HEK293 (cell line): ENCODE measurements at regions not wholly inside any gene's neighbourhood (a gene's known extent, or its start where the extent isn't known, plus 50 kb on each side); places are given as distances from the start of the nearest gene placed in this dataset.

Experiments used
- CTCF ChIA-PET: fragments of 350-600 bp; formaldehyde crosslinking; extraction: SDS; loops from one replicate; lab custom pipeline; 2021; ENCODE audit warnings: antibody characterized with exemption; lab: Yijun Ruan, JAX
- POLR2A ChIA-PET: fragments of 300-600 bp; formaldehyde crosslinking; extraction: SDS; loops from one replicate; lab custom pipeline; 2020; ENCODE audit warnings: antibody characterized with exemption, inconsistent platforms; lab: Yijun Ruan, JAX
- H3K27ac ChIP-seq: fragments of 200-500 bp; sonication (Bioruptor generic); 2 replicates; pipeline ENCODE4 v1.5.1; 2014; ENCODE audit warnings: low read depth, low read length, control low read depth, inconsistent platforms; ENCODE audit errors: extremely low read depth
- H3K36me3 ChIP-seq, 2 experiments: fragments of 200-500 bp in 1 of 2; sonication (Bioruptor generic) in 1 of 2; 1 replicate in 1 of 2; 2 replicates in 1 of 2; pipeline ENCODE4 v1.5.1; 2014 to 2017; ENCODE audit warnings: inconsistent platforms in 2 of 2, low read length in 2 of 2; ENCODE audit not compliant: control insufficient read depth in 2 of 2, insufficient read depth in 1 of 2
- H3K4me1 ChIP-seq: fragments of 200-500 bp; sonication (Bioruptor generic); 2 replicates; pipeline ENCODE4 v1.5.1; 2014; ENCODE audit warnings: mild to moderate bottlenecking, low read length, inconsistent platforms; ENCODE audit not compliant: control insufficient read depth, insufficient read depth
- H3K4me3 ChIP-seq: 2 replicates; pipeline ENCODE4 v1.5.1; 2011; ENCODE audit warnings: low read depth, mild to moderate bottlenecking, control low read depth, low read length, moderate library complexity
- H3K9me3 ChIP-seq: fragments of 200-500 bp; sonication (Bioruptor generic); 2 replicates; pipeline ENCODE4 v1.5.1; 2014; ENCODE audit warnings: low read depth, low read length, inconsistent platforms; ENCODE audit not compliant: control insufficient read depth, insufficient read depth
- GFI1B ChIP-seq: fragments of 450-650 bp; formaldehyde crosslinking; IDR thresholded peaks from 2 replicates; pipeline ENCODE4 v1.5.1; 2016; ENCODE audit warnings: missing biosample characterization, missing genetic modification characterization
- HIC1 ChIP-seq: fragments of 450-650 bp; formaldehyde crosslinking; IDR thresholded peaks from 2 replicates; pipeline ENCODE4 v1.5.1; 2016; ENCODE audit warnings: missing biosample characterization, missing genetic modification characterization
- KLF1 ChIP-seq: fragments of 450-650 bp; formaldehyde crosslinking; IDR thresholded peaks from 2 replicates; pipeline ENCODE4 v1.5.1; 2016; ENCODE audit warnings: missing biosample characterization, missing genetic modification characterization
- KLF10 ChIP-seq: fragments of 450-650 bp; IDR thresholded peaks from 2 replicates; pipeline ENCODE4 v1.5.1; 2018; ENCODE audit warnings: missing biosample characterization, mild to moderate bottlenecking, missing genetic modification characterization
- PRDM4 ChIP-seq: fragments of 450-650 bp; formaldehyde crosslinking; IDR thresholded peaks from 2 replicates; pipeline ENCODE4 v1.5.1; 2017; ENCODE audit warnings: missing biosample characterization, missing genetic modification characterization
- SP3 ChIP-seq: fragments of 450-650 bp; formaldehyde crosslinking; IDR thresholded peaks from 2 replicates; pipeline ENCODE4 v1.5.1; 2016; ENCODE audit warnings: missing biosample characterization, missing genetic modification characterization
- ZBTB48 ChIP-seq: fragments of 450-650 bp; formaldehyde crosslinking; IDR thresholded peaks from 2 replicates; pipeline ENCODE4 v1.5.1; 2016; ENCODE audit warnings: missing biosample characterization, missing genetic modification characterization
- ZBTB49 ChIP-seq: fragments of 450-650 bp; formaldehyde crosslinking; IDR thresholded peaks from 2 replicates; pipeline ENCODE4 v1.5.1; 2016; ENCODE audit warnings: missing biosample characterization, missing genetic modification characterization, low read depth
- ZFP3 ChIP-seq: fragments of 450-650 bp; formaldehyde crosslinking; IDR thresholded peaks from 2 replicates; pipeline ENCODE4 v1.5.1; 2016; ENCODE audit warnings: low read depth, missing biosample characterization, missing genetic modification characterization
- ZFP37 ChIP-seq: fragments of 450-650 bp; formaldehyde crosslinking; IDR thresholded peaks from 2 replicates; pipeline ENCODE4 v1.5.1; 2016; ENCODE audit warnings: missing biosample characterization, missing genetic modification characterization
- ZNF121 ChIP-seq: fragments of 450-650 bp; formaldehyde crosslinking; IDR thresholded peaks from 2 replicates; pipeline ENCODE4 v1.5.1; 2016; ENCODE audit warnings: missing biosample characterization, missing genetic modification characterization
- ZNF211 ChIP-seq: fragments of 450-650 bp; formaldehyde crosslinking; IDR thresholded peaks from 2 replicates; pipeline ENCODE4 v1.5.1; 2016; ENCODE audit warnings: low read depth, missing biosample characterization, missing genetic modification characterization
- ZNF433 ChIP-seq: fragments of 450-650 bp; formaldehyde crosslinking; IDR thresholded peaks from 2 replicates; pipeline ENCODE4 v1.5.1; 2016; ENCODE audit warnings: missing biosample characterization, missing genetic modification characterization, low read depth
- ZNF555 ChIP-seq: fragments of 450-650 bp; formaldehyde crosslinking; conservative IDR thresholded peaks from 2 replicates; pipeline ENCODE4 v1.5.1; 2017; ENCODE audit warnings: missing biosample characterization, mild to moderate bottlenecking, missing genetic modification characterization, inconsistent platforms
- ZNF639 ChIP-seq: fragments of 450-650 bp; formaldehyde crosslinking; IDR thresholded peaks from 2 replicates; pipeline ENCODE4 v1.5.1; 2016; ENCODE audit warnings: missing biosample characterization, missing genetic modification characterization
- ZNF645 ChIP-seq: fragments of 450-650 bp; formaldehyde crosslinking; IDR thresholded peaks from 2 replicates; pipeline ENCODE4; 2016; ENCODE audit warnings: missing biosample characterization, missing genetic modification characterization
- ZNF768 ChIP-seq: fragments of 450-650 bp; formaldehyde crosslinking; IDR thresholded peaks from 2 replicates; pipeline ENCODE4 v1.5.1; 2018; ENCODE audit warnings: missing biosample characterization, mild to moderate bottlenecking, missing genetic modification characterization
- ZNF843 ChIP-seq: fragments of 450-650 bp; formaldehyde crosslinking; IDR thresholded peaks from 2 replicates; pipeline ENCODE4 v1.5.1; 2016; ENCODE audit warnings: missing biosample characterization, missing genetic modification characterization

GRCh38 chr6:103140308-103141027 lies 1719.3 kb downstream of the HACE1 start:
- Histone ChIP-seq H3K4me1 (no peaks in the 10 kb centered on the region), H3K36me3 (no peaks in the 10 kb centered on the region), H3K27ac (no peak overlapping the region), H3K9me3 (no peaks in the 10 kb centered on the region), H3K4me3 (no peak overlapping the region)
- CTCF ChIA-PET, result no interaction called here
- TF ChIP-seq ZNF639 (tag by site-specific recombination), result no peak
- no peak for TF ChIP-seq ZNF645 (tag by site-specific recombination)
- no peak for TF ChIP-seq GFI1B
- TF ChIP-seq ZBTB48 (tag by site-specific recombination), result no peak
- TF ChIP-seq KLF10 (tag by site-specific recombination), result no peak
- no peak for TF ChIP-seq ZNF211 (tag by site-specific recombination)
- no peak for TF ChIP-seq KLF1
- TF ChIP-seq ZBTB49 (tag by site-specific recombination), result no peak
- TF ChIP-seq HIC1 (tag by site-specific recombination), result no peak
- TF ChIP-seq ZNF843 (tag by site-specific recombination), result no peak
- TF ChIP-seq ZNF433 (tag by site-specific recombination), result no peak
- no peak for TF ChIP-seq ZFP3 (tag by site-specific recombination)
- TF ChIP-seq PRDM4, result no peak
- TF ChIP-seq ZNF768 (tag by site-specific recombination), result no peak
- no peak for TF ChIP-seq ZNF121
- TF ChIP-seq ZFP37 (tag by site-specific recombination), result no peak
- TF ChIP-seq SP3 (tag by site-specific recombination), result no peak
- TF ChIP-seq ZNF555, result no peak
- POLR2A ChIA-PET, result no interaction called here
